HG03025 (cell line): ENCODE measurements at regions not wholly inside any gene's neighbourhood (a gene's known extent, or its start where the extent isn't known, plus 50 kb on each side); places are given as distances from the start of the nearest gene placed in this dataset.

Experiments
- ATAC-seq: cut with Tn5 transposase; IDR thresholded peaks from one replicate; pipeline ENCODE4 v1.9.1; 2021; ENCODE audit warnings: mild to moderate bottlenecking, moderate library complexity; ENCODE audit not compliant: unreplicated experiment, low FRiP score

GRCh38 chr3:76161856-76162255, 376.5 kb upstream of the ZNF717 start:
- ATAC-seq = no peak

DNA sequence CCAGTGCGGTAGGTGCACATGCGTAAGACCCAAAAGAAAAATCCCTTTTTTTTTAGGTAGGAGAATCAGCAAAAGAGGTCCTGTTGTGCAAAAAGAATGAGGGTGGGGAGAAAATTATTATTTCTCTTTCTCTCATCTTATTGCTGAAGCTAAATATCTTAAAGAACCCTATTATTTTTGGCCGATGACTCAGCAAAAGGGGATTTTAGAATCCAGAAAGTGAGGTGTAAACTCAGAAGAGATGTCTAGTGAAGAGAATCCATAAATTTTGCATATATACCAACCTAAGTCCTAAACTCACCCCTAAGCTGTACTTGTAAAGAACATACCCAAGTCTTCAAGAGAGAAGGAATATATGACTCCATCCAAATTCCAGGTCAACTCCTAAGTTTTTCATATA, 386.3 kb upstream of the ZNF717 start:
- ATAC-seq = no peak

DNA sequence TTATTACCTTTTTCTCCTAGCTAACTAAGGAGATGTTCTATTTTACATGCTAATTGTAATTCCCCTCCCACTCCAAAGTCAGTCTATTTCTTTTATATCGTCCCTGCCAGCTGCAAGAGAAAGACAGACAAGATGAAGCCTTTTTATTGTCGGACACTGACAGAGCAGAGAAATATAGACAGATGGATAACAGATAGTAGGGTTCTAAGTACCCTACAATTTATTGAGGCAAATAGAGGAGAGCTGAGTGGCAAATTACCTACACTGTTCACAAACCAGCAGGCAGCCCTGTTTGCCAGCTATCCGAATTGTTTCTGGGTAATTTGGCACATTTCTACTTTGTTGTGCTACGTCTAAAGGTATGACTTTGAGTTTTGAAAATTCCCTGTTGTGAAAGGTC, 392.3 kb upstream of the ZNF717 start:
- no peak for ATAC-seq

DNA sequence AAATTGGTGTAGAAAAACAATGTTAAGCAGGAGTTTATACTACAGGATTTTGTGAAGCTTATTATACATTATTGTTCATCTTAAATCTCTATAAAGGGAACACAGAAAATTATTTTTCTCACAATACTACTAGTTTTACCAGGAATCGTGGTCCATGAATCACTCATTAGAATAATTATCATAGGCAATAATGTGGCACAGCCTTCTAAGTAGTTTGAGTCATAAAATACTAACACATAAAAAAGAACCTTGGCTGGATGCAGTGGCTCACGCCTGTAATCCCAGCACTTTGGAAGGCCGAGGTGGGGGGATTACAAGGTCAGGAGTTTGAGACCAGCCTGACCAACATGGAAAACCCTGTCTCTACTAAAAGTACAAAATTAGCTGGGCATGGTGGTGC, 393.1 kb upstream of the ZNF717 start:
- no peak for ATAC-seq

GRCh38 chr3:76181213-76181612, 395.9 kb upstream of the ZNF717 start:
- no peak for ATAC-seq

- no peak for ATAC-seq
These were observed 412.7 kb upstream of the ZNF717 start for GRCh38 chr3:76198086-76198485.

- ATAC-seq = no peak
These were observed 414.0 kb upstream of the ZNF717 start for GRCh38 chr3:76199382-76199781.

GRCh38 chr3:76203578-76203977, 418.2 kb upstream of the ZNF717 start:
- ATAC-seq = no peak

GRCh38 chr3:76206346-76206745, 421.0 kb upstream of the ZNF717 start:
- no peak for ATAC-seq

DNA sequence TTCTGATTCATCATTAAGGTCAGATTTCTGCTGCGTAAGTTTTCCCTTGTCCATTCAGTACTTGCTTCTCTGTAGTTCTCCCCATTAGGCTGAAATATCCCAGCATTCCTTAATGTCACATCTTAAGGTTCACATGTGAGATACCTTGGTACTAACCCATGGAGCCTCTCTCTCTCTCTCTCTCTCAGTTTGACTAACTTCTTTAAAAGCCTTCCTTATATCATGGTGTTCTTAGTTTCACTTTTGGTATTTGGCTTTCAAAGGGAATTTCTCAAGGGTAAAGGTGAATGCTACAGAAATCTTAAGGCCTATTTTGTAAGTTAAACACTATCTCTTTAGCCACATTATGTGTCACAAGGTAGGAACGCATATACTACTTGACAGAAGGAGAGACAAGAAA, 427.3 kb upstream of the ZNF717 start:
- no peak for ATAC-seq

- ATAC-seq = no peak
These were observed 436.9 kb upstream of the ZNF717 start for GRCh38 chr3:76222201-76222600.

- ATAC-seq = no peak
These were observed 445.9 kb upstream of the ZNF717 start for GRCh38 chr3:76231258-76231657.

DNA sequence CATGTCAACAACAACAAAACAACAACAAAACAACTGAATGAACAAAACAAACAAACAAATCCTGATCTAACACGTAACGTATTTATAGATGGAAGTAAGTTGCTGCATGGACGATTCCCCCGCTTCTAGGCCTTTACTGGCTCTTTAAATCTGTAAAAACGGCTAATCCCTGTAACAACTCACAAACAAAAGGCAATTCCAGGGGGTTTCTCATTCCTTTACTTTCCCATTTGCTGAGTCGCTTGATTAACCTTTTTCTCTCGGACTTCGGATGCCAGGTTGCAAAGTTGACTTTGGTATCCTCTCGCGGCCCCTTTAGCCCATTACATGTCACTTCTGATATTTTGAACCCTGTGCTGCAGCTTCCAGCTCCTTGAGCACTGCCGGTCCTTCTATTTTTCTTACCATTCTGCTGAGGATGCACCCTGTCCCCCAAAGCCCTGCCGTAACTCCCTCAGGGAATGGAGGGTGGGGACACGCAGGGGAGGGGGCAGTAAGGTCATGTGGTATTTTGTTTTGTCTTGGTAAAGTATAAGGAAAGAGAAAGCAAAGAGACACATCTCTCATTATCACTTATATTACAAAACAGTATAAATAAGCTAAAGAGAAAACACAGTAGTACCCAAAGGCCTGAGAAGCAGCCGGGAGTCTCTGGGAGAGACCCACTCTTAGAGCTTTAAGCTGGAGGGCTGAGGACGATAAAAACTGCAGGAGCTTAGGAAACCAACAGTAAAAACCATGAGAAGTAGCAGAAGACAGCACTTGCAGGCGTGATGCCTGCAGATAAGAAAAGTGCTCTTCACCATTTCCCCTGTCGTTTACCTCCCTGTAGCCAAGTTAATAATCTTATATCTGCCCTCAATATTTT, 457.8 kb upstream of the ZNF717 start:
- no peak for ATAC-seq

- ATAC-seq = no peak
These were observed 459.7 kb upstream of the ZNF717 start for GRCh38 chr3:76245073-76245472.

GRCh38 chr3:76245622-76246021, 460.3 kb upstream of the ZNF717 start:
- no peak for ATAC-seq

DNA sequence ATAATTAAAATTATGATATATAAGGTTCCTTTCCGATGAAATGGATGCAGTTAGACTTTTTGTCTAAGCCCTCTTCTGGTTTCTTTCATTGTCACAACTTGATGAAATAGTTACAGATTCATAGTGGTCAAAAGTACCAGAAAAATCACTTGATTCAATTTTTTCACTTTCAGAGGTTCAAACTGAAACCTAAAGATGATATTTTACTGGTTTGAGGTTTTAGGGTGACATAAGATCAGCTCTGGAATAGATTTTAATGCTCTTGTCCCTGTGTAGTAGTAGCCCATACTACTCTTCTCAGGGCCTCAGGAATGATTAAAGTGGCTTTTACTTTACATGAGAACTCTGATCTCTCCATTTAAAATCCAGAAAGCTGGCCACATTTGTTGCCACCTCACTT, 479.1 kb upstream of the ZNF717 start:
- no peak for ATAC-seq

- no peak for ATAC-seq
These were observed 479.6 kb upstream of the ZNF717 start for GRCh38 chr3:76264911-76265310.

- ATAC-seq = no peak
These were observed 481.2 kb upstream of the ZNF717 start for GRCh38 chr3:76266511-76266910.

GRCh38 chr3:76267851-76268380, 482.6 kb upstream of the ZNF717 start:
- ATAC-seq = no peak

DNA sequence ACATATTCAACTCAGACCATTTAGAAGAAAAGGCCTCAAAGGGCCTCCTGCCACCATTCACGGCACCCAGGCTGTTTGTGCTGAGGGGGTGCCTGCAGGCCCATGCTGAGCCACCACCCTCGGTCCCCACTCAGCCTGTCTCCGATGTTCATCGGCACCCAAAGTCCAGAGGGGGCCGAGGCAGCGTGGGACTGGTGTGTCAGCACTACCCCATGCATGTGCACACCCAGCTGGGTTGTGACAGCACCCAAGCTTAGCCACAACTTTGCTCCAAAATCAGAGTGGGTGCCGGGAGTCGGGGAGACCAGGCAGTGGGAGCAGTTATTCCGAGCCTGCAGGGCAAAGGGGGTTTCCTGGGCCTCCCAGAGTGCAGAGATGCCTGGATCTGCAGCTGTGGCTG, 508.5 kb upstream of the ZNF717 start:
- ATAC-seq = no peak

DNA sequence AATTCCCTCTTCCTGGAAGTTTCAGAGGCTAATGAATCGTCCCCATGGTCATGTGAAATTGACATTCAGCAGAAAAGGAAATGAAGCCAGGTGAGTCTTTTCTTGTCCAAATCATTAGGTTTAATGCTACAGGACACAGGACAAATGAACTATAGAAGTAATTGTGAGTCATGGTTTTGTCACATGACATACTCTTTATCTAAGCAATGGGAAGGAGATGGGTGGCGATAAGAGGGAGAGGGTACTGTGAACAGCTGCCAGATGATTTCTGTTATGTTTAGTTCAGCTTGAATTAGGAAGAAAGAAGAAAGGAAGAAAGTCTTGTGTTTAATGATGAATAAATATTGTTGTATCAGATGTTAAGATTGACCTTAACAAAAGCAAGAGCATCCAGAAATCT, 515.4 kb upstream of the ZNF717 start:
- ATAC-seq = no peak

DNA sequence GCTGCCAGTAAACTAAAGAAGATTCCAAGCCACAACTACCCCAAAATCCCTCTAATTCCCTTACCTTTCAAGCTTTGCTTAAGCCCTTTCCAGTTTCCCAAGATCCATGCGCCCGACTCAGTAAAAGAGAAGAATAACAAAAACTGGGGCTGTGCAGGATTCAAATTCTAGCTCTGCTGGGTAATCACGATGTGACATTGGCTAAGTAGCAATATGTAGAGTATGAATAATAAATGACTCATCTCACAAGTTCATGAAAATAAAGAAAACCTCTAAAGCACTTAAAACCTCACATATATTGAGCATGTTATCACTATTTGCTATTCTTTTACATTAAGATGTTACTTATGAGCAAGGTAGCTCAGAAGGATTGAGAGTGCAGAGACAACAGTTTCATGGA, 522.2 kb upstream of the ZNF717 start:
- ATAC-seq = no peak
